ENCODE measurements at regions not wholly inside any gene's neighbourhood (a gene's known extent, or its start where the extent isn't known, plus 50 kb on each side); places are given as distances from the start of the nearest gene placed in this dataset.
A peak's percentile ranks its signal among the peaks of the same experiment; 100 is the strongest.

- no peak for TF ChIP-seq ZNF274 (IDR thresholded peaks at IDR 0.05; ENCODE audit: low read depth, low read length)
- peak overlapping the region; percentile 16; the same call in 1 of the 2 replicates for H3K4me3 ChIP-seq (ENCODE audit: low read length)
Measured at GRCh38 chr13:103130146-103130545, 63.9 kb upstream of the SLC10A2 start.

Data from GM08714 (cell line).